ENCODE measurements at regions not wholly inside any gene's neighbourhood (a gene's known extent, or its start where the extent isn't known, plus 50 kb on each side); places are given as distances from the start of the nearest gene placed in this dataset.

- Histone ChIP-seq H2BK15ac (ENCODE audit: low read depth, low read length) (no peak overlapping the region; the same call in 2 of the 3 replicates), H2BK120ac (ENCODE audit: low read depth, low read length) (no peak overlapping the region), H3K4me2 (ENCODE audit: low read depth, low read length) (no peak overlapping the region), H4K91ac (ENCODE audit: insufficient read depth, low read depth, low read length) (no peak overlapping the region), H3K23ac (ENCODE audit: low read depth, low read length) (no peak overlapping the region), H2AK9ac (replicated peaks; ENCODE audit: low read depth, low read length, poor library complexity) (no peak overlapping the region), H3K56ac (ENCODE audit: extremely low read depth, insufficient read depth, low read length) (no peak overlapping the region), H3K36me3 (ENCODE audit: control insufficient read depth, insufficient read depth, low read length) (no peaks in the 10 kb centered on the region), H3K4ac (ENCODE audit: low read depth, low read length) (no peak overlapping the region), H2AK5ac (ENCODE audit: low read depth, low read length) (no peak overlapping the region), H3K9ac (ENCODE audit: low read depth, low read length) (no peak overlapping the region), H3K9me1 (ENCODE audit: insufficient read depth, low read length) (no peaks in the 10 kb centered on the region), H3K4me1 (ENCODE audit: control insufficient read depth, insufficient read depth, low read length) (no peaks in the 10 kb centered on the region), H3K79me1 (ENCODE audit: low read depth in 1 of 2, low read length in 2 of 2) (no peaks in the 10 kb centered on the region), H3K14ac (replicated peaks; ENCODE audit: low read depth, low read length) (no peak overlapping the region), H2AFZ (replicated peaks; ENCODE audit: low read length, poor library complexity) (no peak overlapping the region), H3K4me3 (ENCODE audit: insufficient read depth, low read depth, low read length) (no peak overlapping the region), H2BK20ac (ENCODE audit: low read depth, low read length) (no peak overlapping the region), H3K9me3 (ENCODE audit: control insufficient read depth, insufficient read depth, low read length) (no peaks in the 10 kb centered on the region), H3K27ac (ENCODE audit: insufficient read depth, low read length) (no peak overlapping the region), H3K18ac (ENCODE audit: low read depth, low read length) (no peak overlapping the region), H2BK5ac (ENCODE audit: low read depth, low read length, poor library complexity, severe bottlenecking) (no peak overlapping the region), H4K8ac (ENCODE audit: low read depth in 2 of 2, low read length in 2 of 2) (no peak overlapping the region), H4K5ac (ENCODE audit: low read depth, low read length) (no peak overlapping the region), H3K27me3 (ENCODE audit: control insufficient read depth, insufficient read depth, low read length) (peaks cover 3% of the 10 kb centered on the region), H4K20me1 (ENCODE audit: insufficient read depth, low read length) (no peaks in the 10 kb centered on the region)
- POLR2A ChIA-PET (ENCODE audit: unreplicated experiment), result no interaction called here
- intact Hi-C loops (cut with micrococcal nuclease), result no loop called here
- no peak for TF ChIP-seq USF2 (IDR thresholded peaks at IDR 0.05; ENCODE audit: low read depth, low read length)
- no peak for TF ChIP-seq FOS (IDR thresholded peaks at IDR 0.05; ENCODE audit: low read depth, low read length)
- no peak for TF ChIP-seq RFX5 (IDR thresholded peaks at IDR 0.05; ENCODE audit: low read depth, low read length)
- no peak for TF ChIP-seq BHLHE40 (IDR thresholded peaks at IDR 0.05; ENCODE audit: low read depth, low read length)
- TF ChIP-seq RAD21 (IDR thresholded peaks at IDR 0.05; ENCODE audit: low read length), result no peak
- no peak for TF ChIP-seq RCOR1 (IDR thresholded peaks at IDR 0.05; ENCODE audit: insufficient replicate concordance, low read length)
- TF ChIP-seq NFE2L2 (IDR thresholded peaks at IDR 0.05; ENCODE audit: low read depth, low read length), result no peak
- TF ChIP-seq CHD1 (IDR thresholded peaks at IDR 0.05; ENCODE audit: low read depth, low read length), result no peak
- TF ChIP-seq MXI1 (IDR thresholded peaks at IDR 0.05; ENCODE audit: borderline replicate concordance, low read depth, low read length), result no peak
- TF ChIP-seq CTCF (conservative IDR thresholded peaks at IDR 0.05; ENCODE audit: low read depth, low read length), result no peak
- no peak for TF ChIP-seq POLR2A (IDR thresholded peaks at IDR 0.05; ENCODE audit: low read depth, low read length)
- dilution Hi-C loops (cut with HindIII; ENCODE audit: low sequenced_read_pairs, unreplicated experiment), result no loop called here
- no TSS peak for BruUV-seq (replicated peaks)
- CTCF ChIA-PET, result interaction anchor here (0.5 kb wide), 1 partner anchor 205 kb away, joined by 3 read pairs; no protein-coding TSS in a partner anchor
- ATAC-seq (ENCODE audit: low read depth), result no peak
- no peak for DNase-seq
- in situ Hi-C loops (cut with MboI; ENCODE audit: low sequenced_read_pairs), result no loop called here
- 60% methylated on average over 1 of the region's 3 CpGs; no CpG with 5 or more reads in 1 of the 2 experiments for WGBS, 2 experiments (ENCODE audit: extremely low coverage in 2 of 2, insufficient read length in 1 of 2)
Measured at GRCh38 chr16:51376080-51376479, 225.0 kb upstream of the SALL1 start.

All from IMR-90 (cell line).